ENCODE measurements at regions not wholly inside any gene's neighbourhood (a gene's known extent, or its start where the extent isn't known, plus 50 kb on each side); places are given as distances from the start of the nearest gene placed in this dataset.

DNA sequence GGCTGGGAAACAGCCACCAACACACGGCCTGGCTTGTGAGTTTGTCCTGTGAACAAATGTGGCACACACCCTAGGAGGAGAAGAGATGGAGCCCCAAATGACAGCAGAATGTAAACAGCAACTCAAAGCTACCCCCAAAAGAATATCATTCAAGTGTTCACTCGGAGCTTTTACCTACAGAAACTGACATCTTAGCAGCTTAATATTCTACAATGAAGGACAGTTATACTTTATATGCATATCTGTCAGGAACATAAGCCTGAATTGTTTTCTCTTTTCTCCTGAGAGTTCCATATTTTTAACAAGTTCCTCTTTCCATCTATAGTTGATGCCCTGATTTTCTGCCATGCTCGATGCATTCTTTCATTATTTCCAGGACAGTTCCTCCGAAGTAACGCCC is 566.0 kb upstream of the MAP3K7 start:
- Histone ChIP-seq H2AFZ (ENCODE audit: low read depth, low read length) (no peak overlapping the region), H3K4me3 (ENCODE audit: low read length) (no peak overlapping the region), H3K36me3 (ENCODE audit: insufficient read depth, low read length) (no peaks in the 10 kb centered on the region), H3K27me3 (ENCODE audit: insufficient read depth, low read length) (no peaks in the 10 kb centered on the region), H3K4me1 (ENCODE audit: insufficient read depth, low read length) (no peaks in the 10 kb centered on the region), H3K9me3 (ENCODE audit: low read length) (no peaks in the 10 kb centered on the region)

DNA sequence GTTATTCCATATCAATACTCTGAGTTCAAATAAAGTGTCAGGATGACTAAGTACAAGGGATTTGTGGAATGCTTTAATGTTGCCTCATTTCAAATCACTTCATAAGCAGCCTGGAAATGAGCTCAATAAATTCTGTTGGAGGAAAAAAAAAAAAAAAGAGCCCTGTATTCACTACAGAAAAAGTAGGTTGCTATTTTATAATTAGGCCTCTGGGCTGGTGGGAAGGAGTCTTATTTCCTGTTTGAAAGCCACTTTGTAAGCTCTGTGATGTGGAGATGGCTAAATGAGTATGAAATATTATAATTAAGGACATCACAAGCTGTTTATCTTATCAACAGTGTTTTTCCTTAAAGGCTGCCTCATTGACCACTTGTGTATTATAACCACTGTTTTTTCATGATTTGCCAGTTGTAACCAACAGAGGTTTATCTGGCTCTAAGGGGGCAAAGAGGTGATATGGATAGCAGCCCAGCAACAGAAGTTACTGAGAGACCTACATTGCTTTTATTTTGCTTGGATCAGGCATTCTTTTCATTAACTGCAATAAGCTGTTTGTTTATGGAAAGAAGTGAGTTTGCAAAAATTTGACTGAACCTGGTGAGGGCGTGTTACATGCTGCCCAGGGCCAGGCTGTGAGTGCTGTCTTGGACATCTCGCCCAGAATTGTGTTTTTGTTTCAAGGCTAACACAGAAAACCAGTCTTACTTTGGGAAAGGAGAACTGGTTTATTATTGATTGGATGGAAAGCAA is 563.3 kb upstream of the MAP3K7 start:
- no peaks in the 10 kb centered on the region for H3K36me3 ChIP-seq (ENCODE audit: insufficient read depth, low read length)
- H3K4me1 ChIP-seq (ENCODE audit: insufficient read depth, low read length), result no peaks in the 10 kb centered on the region
- H3K9me3 ChIP-seq (ENCODE audit: low read length), result no peaks in the 10 kb centered on the region
- no peak overlapping the region for H3K4me3 ChIP-seq (ENCODE audit: low read length)
- H2AFZ ChIP-seq (ENCODE audit: low read depth, low read length), result no peak overlapping the region
- H3K27me3 ChIP-seq (ENCODE audit: insufficient read depth, low read length), result no peaks in the 10 kb centered on the region

DNA sequence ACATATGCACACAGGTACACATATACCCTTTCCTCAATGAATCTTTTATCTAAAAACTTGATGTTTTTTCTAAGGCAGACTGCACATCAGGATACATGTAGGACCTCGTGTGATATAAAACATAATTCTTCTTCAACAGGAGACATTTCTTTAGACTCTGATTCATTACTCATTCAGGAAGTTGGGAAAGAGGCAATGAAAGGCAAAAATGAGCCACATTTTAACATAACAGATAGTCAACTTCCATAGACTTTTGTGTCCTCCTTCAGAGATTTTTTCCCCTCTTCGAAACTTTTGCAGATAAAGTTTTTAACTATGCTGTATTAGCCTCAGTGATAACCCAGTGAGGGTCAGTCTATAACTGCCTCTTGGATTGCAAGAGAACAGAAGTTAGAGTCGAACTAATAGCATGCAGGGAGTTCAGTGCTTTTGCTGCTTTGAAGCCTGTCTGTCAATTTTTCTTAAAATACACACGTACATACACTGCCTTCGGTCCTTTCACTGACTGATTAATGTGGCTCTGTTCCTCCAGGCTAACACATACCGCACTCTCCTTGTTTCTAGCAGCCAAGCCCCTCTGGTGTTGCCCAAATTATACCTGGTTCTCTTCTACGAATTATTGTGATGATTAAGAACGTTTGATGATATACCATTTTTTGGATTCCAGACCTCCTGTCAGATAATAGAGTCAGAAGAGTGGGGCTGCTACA is 562.5 kb upstream of the MAP3K7 start:
- H3K9me3 ChIP-seq (ENCODE audit: low read length), result no peaks in the 10 kb centered on the region
- no peaks in the 10 kb centered on the region for H3K36me3 ChIP-seq (ENCODE audit: insufficient read depth, low read length)
- no peaks in the 10 kb centered on the region for H3K4me1 ChIP-seq (ENCODE audit: insufficient read depth, low read length)
- no peak overlapping the region for H2AFZ ChIP-seq (ENCODE audit: low read depth, low read length)
- no peak overlapping the region for H3K4me3 ChIP-seq (ENCODE audit: low read length)
- H3K27me3 ChIP-seq (ENCODE audit: insufficient read depth, low read length), result no peaks in the 10 kb centered on the region

DNA sequence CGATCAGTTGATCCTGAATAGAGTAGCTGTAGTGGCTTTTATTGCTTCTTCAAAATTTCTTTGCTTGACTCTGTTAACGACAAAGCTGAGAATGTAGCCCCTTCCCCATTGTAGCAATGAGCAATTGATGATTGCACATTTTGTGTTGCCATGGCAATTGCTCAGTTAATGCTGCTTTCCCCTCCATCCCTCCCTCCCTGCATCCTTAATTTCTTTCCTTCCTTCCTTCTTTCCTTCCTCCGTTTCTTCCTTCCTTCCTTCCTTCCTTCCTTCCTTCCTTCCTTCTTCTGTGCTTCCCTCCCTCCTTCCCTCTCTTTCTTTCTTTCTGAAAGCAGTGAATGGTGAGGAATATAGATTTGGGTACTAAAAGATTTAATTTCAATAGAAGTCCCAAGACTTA is 557.3 kb upstream of the MAP3K7 start:
- Histone ChIP-seq H3K36me3 (ENCODE audit: insufficient read depth, low read length) (no peaks in the 10 kb centered on the region), H3K9me3 (ENCODE audit: low read length) (no peaks in the 10 kb centered on the region), H2AFZ (ENCODE audit: low read depth, low read length) (no peak overlapping the region), H3K27me3 (ENCODE audit: insufficient read depth, low read length) (no peaks in the 10 kb centered on the region), H3K4me3 (ENCODE audit: low read length) (no peak overlapping the region), H3K4me1 (ENCODE audit: insufficient read depth, low read length) (no peaks in the 10 kb centered on the region)

DNA sequence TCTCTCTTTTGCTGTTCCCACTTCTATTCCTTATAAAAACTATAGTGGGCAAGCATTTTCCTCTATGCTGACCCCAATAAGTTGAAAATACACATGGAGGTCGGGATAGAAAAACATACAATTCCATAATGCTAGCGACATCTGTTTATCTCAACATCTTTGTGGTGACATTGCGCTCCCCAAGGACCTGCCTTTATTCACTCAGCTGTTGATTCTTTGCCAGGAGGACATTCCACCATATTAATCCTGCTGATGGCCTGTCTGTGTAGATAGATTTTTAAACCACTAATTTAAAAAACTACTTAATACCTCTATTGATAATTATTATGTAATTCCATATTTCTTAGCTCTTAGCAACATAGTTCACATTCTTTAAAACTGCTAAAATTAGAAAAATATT is 555.3 kb upstream of the MAP3K7 start:
- H3K36me3 ChIP-seq (ENCODE audit: insufficient read depth, low read length), result no peaks in the 10 kb centered on the region
- H3K9me3 ChIP-seq (ENCODE audit: low read length), result no peaks in the 10 kb centered on the region
- H3K4me1 ChIP-seq (ENCODE audit: insufficient read depth, low read length), result no peaks in the 10 kb centered on the region
- H2AFZ ChIP-seq (ENCODE audit: low read depth, low read length), result no peak overlapping the region
- no peaks in the 10 kb centered on the region for H3K27me3 ChIP-seq (ENCODE audit: insufficient read depth, low read length)
- H3K4me3 ChIP-seq (ENCODE audit: low read length), result no peak overlapping the region

DNA sequence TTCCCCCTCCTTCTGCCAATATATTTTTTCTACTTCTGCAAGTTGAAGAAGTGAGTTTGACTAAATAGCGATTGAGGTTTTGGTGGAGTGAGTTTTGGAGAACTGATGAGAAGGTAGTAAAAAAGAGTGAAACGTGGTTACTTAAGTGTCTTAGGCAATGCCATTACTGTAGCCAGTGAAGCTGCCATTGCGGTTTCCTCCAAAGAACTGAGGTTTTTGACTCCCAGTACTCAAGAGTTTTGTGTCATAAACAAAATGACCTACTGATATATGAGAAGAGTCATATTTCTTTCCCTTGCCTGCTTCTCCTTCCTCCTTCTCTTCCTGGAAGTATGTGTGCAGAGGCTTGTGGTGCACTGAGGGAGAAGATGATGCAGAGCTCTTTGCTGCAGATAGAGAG is 554.5 kb upstream of the MAP3K7 start:
- no peak overlapping the region for H2AFZ ChIP-seq (ENCODE audit: low read depth, low read length)
- no peak overlapping the region for H3K4me3 ChIP-seq (ENCODE audit: low read length)
- no peaks in the 10 kb centered on the region for H3K27me3 ChIP-seq (ENCODE audit: insufficient read depth, low read length)
- no peaks in the 10 kb centered on the region for H3K4me1 ChIP-seq (ENCODE audit: insufficient read depth, low read length)
- no peaks in the 10 kb centered on the region for H3K36me3 ChIP-seq (ENCODE audit: insufficient read depth, low read length)
- H3K9me3 ChIP-seq (ENCODE audit: low read length), result no peaks in the 10 kb centered on the region

DNA sequence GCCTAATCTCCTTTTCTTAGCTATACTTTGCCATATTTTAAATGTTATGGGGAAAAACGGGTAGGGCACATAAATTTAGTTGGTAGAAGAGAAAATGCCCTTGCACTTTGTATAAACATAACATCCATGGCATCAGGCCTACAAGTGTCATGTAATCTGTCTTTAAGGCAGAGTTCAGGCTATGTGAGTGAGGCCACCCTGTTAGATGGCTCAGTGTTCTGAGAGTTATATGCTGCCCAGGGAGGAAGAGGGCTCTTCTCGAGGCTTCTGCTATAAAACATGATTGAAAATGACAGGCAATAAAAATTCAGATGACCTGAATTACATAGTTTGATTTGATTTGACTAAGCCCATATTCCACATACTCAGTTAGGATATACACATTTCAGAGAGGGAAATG is 553.6 kb upstream of the MAP3K7 start:
- Histone ChIP-seq H3K36me3 (ENCODE audit: insufficient read depth, low read length) (no peaks in the 10 kb centered on the region), H3K4me3 (ENCODE audit: low read length) (no peak overlapping the region), H2AFZ (ENCODE audit: low read depth, low read length) (no peak overlapping the region), H3K27me3 (ENCODE audit: insufficient read depth, low read length) (no peaks in the 10 kb centered on the region), H3K9me3 (ENCODE audit: low read length) (no peaks in the 10 kb centered on the region), H3K4me1 (ENCODE audit: insufficient read depth, low read length) (no peaks in the 10 kb centered on the region)

DNA sequence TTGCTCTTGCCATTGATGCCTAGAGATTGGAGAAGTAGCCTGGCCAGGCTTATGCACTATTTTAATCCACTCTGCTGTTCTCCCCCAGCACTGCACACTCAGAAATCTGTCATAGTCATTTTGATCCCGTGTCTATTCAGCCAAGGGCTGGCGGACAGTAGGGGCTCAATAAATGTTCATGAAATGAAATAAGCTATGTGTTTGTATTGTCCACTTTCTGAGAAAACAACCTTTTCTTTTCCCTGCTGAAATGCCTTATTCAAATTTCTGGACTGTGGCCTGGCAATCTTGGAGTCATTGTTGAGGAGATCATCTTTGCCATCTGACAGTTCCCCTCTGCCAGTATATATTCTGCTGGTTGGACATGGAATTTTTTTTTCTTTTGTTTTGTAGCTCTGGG is 550.4 kb upstream of the MAP3K7 start:
- H3K27me3 ChIP-seq (ENCODE audit: insufficient read depth, low read length), result no peaks in the 10 kb centered on the region
- H2AFZ ChIP-seq (ENCODE audit: low read depth, low read length), result no peak overlapping the region
- no peak overlapping the region for H3K4me3 ChIP-seq (ENCODE audit: low read length)
- no peaks in the 10 kb centered on the region for H3K36me3 ChIP-seq (ENCODE audit: insufficient read depth, low read length)
- H3K4me1 ChIP-seq (ENCODE audit: insufficient read depth, low read length), result no peaks in the 10 kb centered on the region
- no peaks in the 10 kb centered on the region for H3K9me3 ChIP-seq (ENCODE audit: low read length)

DNA sequence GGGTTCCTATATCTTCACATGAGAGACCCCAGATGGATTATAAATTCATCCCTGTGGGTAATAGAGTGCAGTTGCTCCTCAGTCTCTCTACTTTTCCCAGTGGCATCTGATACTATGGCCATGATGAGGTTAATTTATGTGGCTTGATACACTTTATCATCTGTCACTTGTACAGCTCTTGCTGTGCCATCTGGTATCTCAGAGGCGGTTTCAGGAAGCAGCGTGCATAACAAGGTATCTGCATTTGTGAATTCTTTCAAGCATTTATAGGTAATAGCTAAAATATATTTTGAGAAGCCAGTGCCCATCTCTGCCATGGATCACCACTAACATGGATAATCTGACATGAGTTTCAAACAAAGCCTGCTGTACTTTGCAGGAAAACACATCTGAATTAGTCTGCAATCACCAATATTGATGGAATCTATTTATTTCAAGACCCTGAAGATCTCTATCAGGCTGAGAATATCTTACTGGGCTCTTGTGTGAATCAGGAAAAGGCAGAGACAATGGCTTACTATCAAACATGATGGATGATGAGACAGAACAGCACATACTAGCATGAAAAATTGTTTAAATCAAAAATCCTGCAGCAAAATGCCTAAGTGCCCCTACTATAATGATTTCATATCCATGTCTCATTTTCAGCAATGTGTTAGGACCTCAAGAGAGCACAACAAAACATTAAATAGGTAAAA is 548.7 kb upstream of the MAP3K7 start:
- Histone ChIP-seq H3K4me1 (ENCODE audit: insufficient read depth, low read length) (no peaks in the 10 kb centered on the region), H3K4me3 (ENCODE audit: low read length) (no peak overlapping the region), H3K9me3 (ENCODE audit: low read length) (no peaks in the 10 kb centered on the region), H3K27me3 (ENCODE audit: insufficient read depth, low read length) (no peaks in the 10 kb centered on the region), H2AFZ (ENCODE audit: low read depth, low read length) (no peak overlapping the region), H3K36me3 (ENCODE audit: insufficient read depth, low read length) (no peaks in the 10 kb centered on the region)

DNA sequence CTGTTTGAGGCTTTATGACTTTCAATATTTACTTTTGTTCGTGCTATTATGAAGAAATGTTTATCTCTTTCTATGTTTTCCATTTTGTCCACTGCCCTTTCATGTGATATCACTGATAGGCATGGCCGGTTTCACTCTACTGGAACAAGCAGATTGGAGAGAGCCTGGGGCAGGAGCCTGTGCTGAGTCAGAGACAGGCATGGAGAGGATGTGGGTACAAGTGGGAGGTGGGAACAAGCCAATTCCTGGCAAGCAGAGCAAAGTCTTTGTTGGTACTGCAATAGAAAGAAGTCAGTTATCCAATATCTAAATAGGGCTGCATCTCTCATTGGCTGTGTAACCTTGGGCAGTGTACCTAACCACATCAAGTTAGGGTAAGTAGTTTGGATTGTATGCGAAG is 545.6 kb upstream of the MAP3K7 start:
- H3K9me3 ChIP-seq (ENCODE audit: low read length), result no peaks in the 10 kb centered on the region
- no peak overlapping the region for H2AFZ ChIP-seq (ENCODE audit: low read depth, low read length)
- H3K4me3 ChIP-seq (ENCODE audit: low read length), result no peak overlapping the region
- H3K4me1 ChIP-seq (ENCODE audit: insufficient read depth, low read length), result no peaks in the 10 kb centered on the region
- H3K36me3 ChIP-seq (ENCODE audit: insufficient read depth, low read length), result no peaks in the 10 kb centered on the region
- no peaks in the 10 kb centered on the region for H3K27me3 ChIP-seq (ENCODE audit: insufficient read depth, low read length)

DNA sequence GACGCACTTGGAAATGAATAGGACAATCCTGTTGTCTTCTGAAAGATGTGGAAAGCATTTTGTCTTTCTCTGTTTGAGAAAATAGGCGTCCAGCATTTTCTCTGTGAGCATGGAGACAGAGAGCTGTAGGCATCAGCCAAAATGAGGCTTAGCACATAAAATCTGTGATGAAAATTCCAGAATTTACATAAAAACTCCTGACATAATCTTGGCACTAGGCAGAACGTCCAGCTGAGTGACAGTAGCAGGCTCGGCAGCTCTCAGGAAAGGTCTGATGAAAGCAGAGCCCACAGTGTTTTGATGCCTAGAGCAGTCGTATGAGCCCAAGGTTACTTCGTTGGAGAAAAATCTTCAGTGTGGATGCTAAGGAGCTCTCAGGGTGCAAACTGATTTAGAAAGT is 543.3 kb upstream of the MAP3K7 start:
- H3K27me3 ChIP-seq (ENCODE audit: insufficient read depth, low read length), result no peaks in the 10 kb centered on the region
- H3K4me3 ChIP-seq (ENCODE audit: low read length), result no peak overlapping the region
- no peaks in the 10 kb centered on the region for H3K36me3 ChIP-seq (ENCODE audit: insufficient read depth, low read length)
- no peaks in the 10 kb centered on the region for H3K4me1 ChIP-seq (ENCODE audit: insufficient read depth, low read length)
- H3K9me3 ChIP-seq (ENCODE audit: low read length), result no peaks in the 10 kb centered on the region
- no peak overlapping the region for H2AFZ ChIP-seq (ENCODE audit: low read depth, low read length)

DNA sequence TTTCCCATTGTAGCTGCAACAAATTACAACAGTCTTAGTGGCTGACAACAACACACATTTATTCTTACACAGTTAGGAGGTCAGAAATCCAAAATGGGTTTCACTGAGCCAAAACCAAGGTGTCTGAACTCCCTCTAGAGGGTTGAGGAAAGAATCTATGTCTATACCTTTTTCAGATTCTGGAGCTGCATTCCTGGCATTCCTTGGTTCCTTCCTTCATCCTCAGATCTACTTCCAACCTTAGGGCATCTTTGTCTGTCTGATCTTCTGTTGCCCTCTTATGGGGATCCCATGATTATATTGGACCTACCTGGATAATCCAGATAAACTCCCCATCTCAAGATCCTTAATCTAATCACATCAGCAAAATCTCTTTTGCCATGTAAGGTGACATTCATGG is 540.9 kb upstream of the MAP3K7 start:
- H2AFZ ChIP-seq (ENCODE audit: low read depth, low read length), result no peak overlapping the region
- H3K27me3 ChIP-seq (ENCODE audit: insufficient read depth, low read length), result no peaks in the 10 kb centered on the region
- H3K4me3 ChIP-seq (ENCODE audit: low read length), result no peak overlapping the region
- no peaks in the 10 kb centered on the region for H3K4me1 ChIP-seq (ENCODE audit: insufficient read depth, low read length)
- no peaks in the 10 kb centered on the region for H3K9me3 ChIP-seq (ENCODE audit: low read length)
- H3K36me3 ChIP-seq (ENCODE audit: insufficient read depth, low read length), result no peaks in the 10 kb centered on the region

DNA sequence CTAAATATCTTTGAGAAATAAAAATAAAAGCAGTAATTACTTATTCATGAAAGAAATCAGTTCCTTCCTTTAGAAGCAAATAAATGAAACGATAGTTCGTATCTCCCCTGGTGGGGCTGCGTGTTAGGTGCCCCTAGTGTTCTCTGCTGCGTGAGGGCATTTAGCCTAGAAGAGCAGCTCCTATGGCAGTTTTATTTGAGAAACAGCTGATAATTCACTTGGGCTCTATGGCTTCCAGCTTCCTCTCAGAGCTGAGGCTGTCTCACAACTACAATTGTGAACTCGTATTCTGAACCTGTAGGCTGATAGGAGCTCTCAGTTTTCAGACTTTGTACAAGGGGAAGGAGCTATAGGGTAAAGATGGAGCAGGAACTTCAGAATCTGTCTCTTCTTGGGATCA is 540.0 kb upstream of the MAP3K7 start:
- H3K27me3 ChIP-seq (ENCODE audit: insufficient read depth, low read length), result no peaks in the 10 kb centered on the region
- H3K4me1 ChIP-seq (ENCODE audit: insufficient read depth, low read length), result no peaks in the 10 kb centered on the region
- no peaks in the 10 kb centered on the region for H3K9me3 ChIP-seq (ENCODE audit: low read length)
- no peak overlapping the region for H3K4me3 ChIP-seq (ENCODE audit: low read length)
- no peak overlapping the region for H2AFZ ChIP-seq (ENCODE audit: low read depth, low read length)
- no peaks in the 10 kb centered on the region for H3K36me3 ChIP-seq (ENCODE audit: insufficient read depth, low read length)

Data from neuron (in vitro differentiated cells).